ENCODE measurements at regions not wholly inside any gene's neighbourhood (a gene's known extent, or its start where the extent isn't known, plus 50 kb on each side); places are given as distances from the start of the nearest gene placed in this dataset.

GRCh38 chr4:44071959-44072955 is 376.4 kb downstream of the KCTD8 start:
- Histone ChIP-seq H3K4me1 (no peaks in the 10 kb centered on the region), H3K4me3 (no peak overlapping the region), H3K36me3 (no peaks in the 10 kb centered on the region), H3K27ac (no peak overlapping the region), H3K9me3 (replicated peaks) (no peaks in the 10 kb centered on the region), H3K27me3 (no peaks in the 10 kb centered on the region)
- no peak for DNase-seq

- no peaks in the 10 kb centered on the region for H3K27me3 ChIP-seq
- H3K9me3 ChIP-seq (replicated peaks): no peaks in the 10 kb centered on the region
- H3K27ac ChIP-seq: no peak overlapping the region
- DNase-seq: no peak
- H3K36me3 ChIP-seq: no peaks in the 10 kb centered on the region
- H3K4me3 ChIP-seq: no peak overlapping the region
- H3K4me1 ChIP-seq: no peaks in the 10 kb centered on the region
These were observed 361.9 kb downstream of the KCTD8 start for GRCh38 chr4:44086753-44087152.

GRCh38 chr4:44093390-44093789 is 355.2 kb downstream of the KCTD8 start:
- Histone ChIP-seq H3K27ac (no peak overlapping the region), H3K4me3 (no peak overlapping the region), H3K36me3 (no peaks in the 10 kb centered on the region), H3K27me3 (0 out of 2 replicates have a peak, but pooled peaks cover 5% of the 10 kb centered on the region), H3K4me1 (no peaks in the 10 kb centered on the region), H3K9me3 (replicated peaks) (no peaks in the 10 kb centered on the region)
- DNase-seq: no peak

- no peaks in the 10 kb centered on the region for H3K36me3 ChIP-seq
- H3K9me3 ChIP-seq (replicated peaks): no peaks in the 10 kb centered on the region
- DNase-seq: no peak
- no peak overlapping the region for H3K4me3 ChIP-seq
- H3K4me1 ChIP-seq: no peaks in the 10 kb centered on the region
- no peak overlapping the region for H3K27ac ChIP-seq
- H3K27me3 ChIP-seq: 0 out of 2 replicates have a peak, but pooled peaks cover 5% of the 10 kb centered on the region
These were observed 349.6 kb downstream of the KCTD8 start for GRCh38 chr4:44098973-44099372.

- Histone ChIP-seq H3K36me3 (no peaks in the 10 kb centered on the region), H3K9me3 (replicated peaks) (no peaks in the 10 kb centered on the region), H3K27me3 (0 out of 2 replicates have a peak, but pooled peaks cover 5% of the 10 kb centered on the region), H3K4me3 (no peak overlapping the region), H3K4me1 (no peaks in the 10 kb centered on the region), H3K27ac (no peak overlapping the region)
- DNase-seq: no peak
These were observed 348.2 kb downstream of the KCTD8 start for GRCh38 chr4:44100456-44100855.

- no peaks in the 10 kb centered on the region for H3K4me1 ChIP-seq
- no peak overlapping the region for H3K27ac ChIP-seq
- DNase-seq: no peak
- no peaks in the 10 kb centered on the region for H3K9me3 ChIP-seq (replicated peaks)
- no peaks in the 10 kb centered on the region for H3K27me3 ChIP-seq
- no peaks in the 10 kb centered on the region for H3K36me3 ChIP-seq
- no peak overlapping the region for H3K4me3 ChIP-seq
These were observed 329.5 kb downstream of the KCTD8 start for GRCh38 chr4:44118971-44119680.

GRCh38 chr4:44120646-44121045 is 328.0 kb downstream of the KCTD8 start:
- no peaks in the 10 kb centered on the region for H3K9me3 ChIP-seq (replicated peaks)
- H3K4me1 ChIP-seq: no peaks in the 10 kb centered on the region
- DNase-seq: no peak
- no peak overlapping the region for H3K4me3 ChIP-seq
- H3K27ac ChIP-seq: no peak overlapping the region
- H3K36me3 ChIP-seq: no peaks in the 10 kb centered on the region
- no peaks in the 10 kb centered on the region for H3K27me3 ChIP-seq

- Histone ChIP-seq H3K27ac (no peak overlapping the region), H3K36me3 (no peaks in the 10 kb centered on the region), H3K4me3 (no peak overlapping the region), H3K4me1 (no peaks in the 10 kb centered on the region), H3K9me3 (replicated peaks) (no peaks in the 10 kb centered on the region), H3K27me3 (no peaks in the 10 kb centered on the region)
- DNase-seq: no peak
These were observed 327.4 kb downstream of the KCTD8 start for GRCh38 chr4:44121210-44121609.
